ENCODE measurements at regions not wholly inside any gene's neighbourhood (a gene's known extent, or its start where the extent isn't known, plus 50 kb on each side); places are given as distances from the start of the nearest gene placed in this dataset.

DNA sequence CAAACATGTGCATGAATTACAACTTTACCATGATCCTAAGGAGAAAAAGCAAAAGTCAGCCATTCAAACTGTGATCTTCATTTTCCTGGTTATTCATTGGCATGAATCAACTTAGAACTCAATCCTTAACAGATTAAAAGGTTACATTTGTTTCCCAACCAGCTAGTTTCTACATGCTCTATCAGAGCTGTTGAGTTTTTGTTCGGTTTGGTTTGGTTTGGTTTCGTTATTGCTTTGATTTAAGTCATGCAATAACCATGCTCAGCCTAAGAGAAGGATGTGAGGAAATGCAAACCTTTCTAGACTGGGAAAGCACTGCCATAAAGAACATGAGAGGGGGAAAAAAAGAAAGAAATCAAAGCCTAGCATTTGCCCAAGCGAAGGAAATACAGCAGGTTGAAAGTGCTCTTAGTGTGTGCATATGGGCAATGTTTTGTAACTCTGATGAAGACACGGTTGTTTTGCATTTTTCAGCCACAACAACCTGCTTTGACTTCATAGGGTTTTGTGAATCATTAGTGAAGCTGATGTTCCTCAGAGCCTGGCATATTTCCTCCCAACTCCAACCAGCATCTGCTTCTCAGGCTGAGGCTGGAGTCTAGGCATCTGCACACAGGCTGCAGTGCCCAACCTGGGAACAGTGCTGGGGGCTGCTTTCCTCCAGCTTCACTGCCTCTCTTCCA lies 234.3 kb downstream of the ZNF674 start:
- Histone ChIP-seq H3K27ac (no peak overlapping the region), H3K4me1 (no peaks in the 10 kb centered on the region), H3K9me3 (no peaks in the 10 kb centered on the region), H3K4me3 (no peak overlapping the region), H3K27me3 (no peaks in the 10 kb centered on the region), H3K36me3 (no peaks in the 10 kb centered on the region)
- DNase-seq (ENCODE audit: extremely low spot score in 2 of 2): no peak
- intact Hi-C loops (cut with DNase I): no loop called here
- TF ChIP-seq POLR2AphosphoS5 (IDR thresholded peaks at IDR 0.05; ENCODE audit: insufficient read depth in 1 of 2, low read depth in 1 of 2) (no peak), POLR2A (IDR thresholded peaks at IDR 0.05) (no peak)
- TF ChIP-seq, protein P1, sequence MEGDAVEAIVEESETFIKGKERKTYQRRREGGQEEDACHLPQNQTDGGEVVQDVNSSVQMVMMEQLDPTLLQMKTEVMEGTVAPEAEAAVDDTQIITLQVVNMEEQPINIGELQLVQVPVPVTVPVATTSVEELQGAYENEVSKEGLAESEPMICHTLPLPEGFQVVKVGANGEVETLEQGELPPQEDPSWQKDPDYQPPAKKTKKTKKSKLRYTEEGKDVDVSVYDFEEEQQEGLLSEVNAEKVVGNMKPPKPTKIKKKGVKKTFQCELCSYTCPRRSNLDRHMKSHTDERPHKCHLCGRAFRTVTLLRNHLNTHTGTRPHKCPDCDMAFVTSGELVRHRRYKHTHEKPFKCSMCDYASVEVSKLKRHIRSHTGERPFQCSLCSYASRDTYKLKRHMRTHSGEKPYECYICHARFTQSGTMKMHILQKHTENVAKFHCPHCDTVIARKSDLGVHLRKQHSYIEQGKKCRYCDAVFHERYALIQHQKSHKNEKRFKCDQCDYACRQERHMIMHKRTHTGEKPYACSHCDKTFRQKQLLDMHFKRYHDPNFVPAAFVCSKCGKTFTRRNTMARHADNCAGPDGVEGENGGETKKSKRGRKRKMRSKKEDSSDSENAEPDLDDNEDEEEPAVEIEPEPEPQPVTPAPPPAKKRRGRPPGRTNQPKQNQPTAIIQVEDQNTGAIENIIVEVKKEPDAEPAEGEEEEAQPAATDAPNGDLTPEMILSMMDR (IDR thresholded peaks at IDR 0.05): no peak

DNA sequence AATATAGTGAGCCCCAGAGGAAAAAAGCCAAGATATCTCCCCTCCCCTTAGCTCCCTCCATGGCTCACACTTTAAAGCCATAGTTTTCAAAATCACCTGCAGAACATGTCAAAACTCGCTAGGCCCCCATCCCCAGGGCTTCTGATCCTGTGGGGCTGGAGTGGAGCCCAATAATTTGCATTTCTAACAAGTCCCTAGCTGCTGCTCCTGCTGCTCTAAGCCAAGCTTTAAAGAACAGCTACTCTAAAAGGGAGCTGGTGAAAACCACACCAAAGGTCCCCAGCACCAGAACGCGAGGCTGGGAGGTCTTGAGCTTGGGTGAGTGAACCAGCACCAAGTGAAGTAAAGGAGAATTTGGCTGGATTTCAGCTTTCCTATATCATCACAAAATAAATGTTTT lies 237.1 kb downstream of the ZNF674 start:
- Histone ChIP-seq H3K9me3 (peaks cover 8% of the 10 kb centered on the region), H3K27me3 (no peaks in the 10 kb centered on the region), H3K36me3 (no peaks in the 10 kb centered on the region), H3K27ac (no peak overlapping the region), H3K4me3 (no peak overlapping the region), H3K4me1 (no peaks in the 10 kb centered on the region)
- no peak for TF ChIP-seq POLR2A (IDR thresholded peaks at IDR 0.05)
- TF ChIP-seq, protein P1 (IDR thresholded peaks at IDR 0.05): no peak
- no peak for TF ChIP-seq POLR2AphosphoS5 (IDR thresholded peaks at IDR 0.05; ENCODE audit: insufficient read depth in 1 of 2, low read depth in 1 of 2)
- intact Hi-C loops (cut with DNase I): no loop called here
- DNase-seq (ENCODE audit: extremely low spot score in 2 of 2): no peak

DNA sequence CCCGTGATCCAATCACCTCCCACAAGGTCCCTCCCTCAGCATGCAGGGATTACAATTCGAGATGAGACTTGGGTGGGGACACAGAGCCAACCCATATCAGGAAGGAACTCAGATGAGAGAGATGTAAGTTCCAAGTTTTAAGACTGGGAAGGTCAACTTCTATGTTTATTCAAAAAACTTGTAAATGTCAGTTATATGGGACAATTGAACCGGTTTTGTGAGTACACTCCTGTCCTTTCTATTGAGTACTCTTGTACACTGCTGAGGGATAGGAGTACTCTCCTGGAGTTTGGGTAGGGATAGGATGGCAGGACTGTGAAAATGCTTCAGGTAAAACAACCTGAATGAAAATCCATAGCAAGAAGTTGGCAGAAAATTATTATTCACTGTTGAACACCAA lies 239.1 kb downstream of the ZNF674 start:
- H3K9me3 ChIP-seq: peaks cover 8% of the 10 kb centered on the region
- TF ChIP-seq POLR2A (IDR thresholded peaks at IDR 0.05) (no peak), POLR2AphosphoS5 (IDR thresholded peaks at IDR 0.05; ENCODE audit: insufficient read depth in 1 of 2, low read depth in 1 of 2) (no peak)
- TF ChIP-seq, protein P1 (IDR thresholded peaks at IDR 0.05): no peak
- no peaks in the 10 kb centered on the region for H3K27me3 ChIP-seq
- no peaks in the 10 kb centered on the region for H3K4me1 ChIP-seq
- intact Hi-C loops (cut with DNase I): no loop called here
- no peak overlapping the region for H3K4me3 ChIP-seq
- DNase-seq (ENCODE audit: extremely low spot score in 2 of 2): no peak
- H3K36me3 ChIP-seq: no peaks in the 10 kb centered on the region
- H3K27ac ChIP-seq: no peak overlapping the region

DNA sequence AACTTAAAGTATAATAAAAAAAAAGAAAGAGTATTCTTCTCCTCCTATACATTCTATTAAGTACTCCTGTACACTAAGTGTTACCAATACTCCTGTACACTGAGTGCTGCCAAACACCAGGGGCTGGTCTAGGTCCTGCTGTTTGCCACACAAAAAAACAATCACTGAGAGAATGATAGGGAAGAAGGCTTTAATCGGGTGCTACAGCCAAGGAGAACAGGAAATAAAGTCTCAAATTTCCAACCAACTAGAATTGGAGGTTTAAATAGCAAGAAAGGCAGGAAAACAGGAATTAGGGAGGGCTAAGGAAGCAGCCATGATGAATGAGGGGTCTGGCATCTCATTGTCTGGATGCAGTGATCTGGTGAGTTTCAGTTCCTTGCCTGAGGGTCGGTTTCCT lies 239.8 kb downstream of the ZNF674 start:
- Histone ChIP-seq H3K4me3 (no peak overlapping the region), H3K36me3 (no peaks in the 10 kb centered on the region), H3K27ac (no peak overlapping the region), H3K4me1 (no peaks in the 10 kb centered on the region), H3K27me3 (no peaks in the 10 kb centered on the region), H3K9me3 (peaks cover 8% of the 10 kb centered on the region)
- DNase-seq (ENCODE audit: extremely low spot score in 2 of 2): no peak
- intact Hi-C loops (cut with DNase I): no loop called here
- no peak for TF ChIP-seq POLR2A (IDR thresholded peaks at IDR 0.05)

DNA sequence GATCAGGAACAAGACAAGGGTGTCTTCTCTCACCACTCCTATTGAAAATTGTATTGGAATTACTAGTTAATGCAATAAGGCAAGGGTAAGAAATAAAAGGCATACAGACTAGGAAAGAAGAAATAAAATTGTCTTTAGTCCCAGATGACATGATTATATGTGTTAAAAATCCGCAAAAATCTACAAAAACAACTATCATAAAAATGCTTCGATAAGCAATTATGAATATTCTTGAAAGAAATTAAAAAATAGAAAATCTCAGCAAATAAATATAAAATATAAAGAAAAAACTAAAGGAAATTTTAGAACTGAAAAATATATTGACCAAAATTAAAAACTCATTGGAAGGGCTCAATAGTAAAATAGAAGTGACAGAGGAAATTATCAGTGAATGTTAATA lies 243.3 kb downstream of the ZNF674 start:
- Histone ChIP-seq H3K27ac (no peak overlapping the region), H3K9me3 (peaks cover 8% of the 10 kb centered on the region), H3K4me1 (no peaks in the 10 kb centered on the region), H3K4me3 (no peak overlapping the region), H3K36me3 (no peaks in the 10 kb centered on the region), H3K27me3 (no peaks in the 10 kb centered on the region)
- intact Hi-C loops (cut with DNase I): no loop called here
- no peak for DNase-seq (ENCODE audit: extremely low spot score in 2 of 2)
- TF ChIP-seq POLR2AphosphoS5 (IDR thresholded peaks at IDR 0.05; ENCODE audit: insufficient read depth in 1 of 2, low read depth in 1 of 2) (no peak), POLR2A (IDR thresholded peaks at IDR 0.05) (no peak)
- TF ChIP-seq, protein P1 (IDR thresholded peaks at IDR 0.05): no peak
